Activated naive CD8-positive, alpha-beta T cell treated with anti-CD3 and anti-CD28 coated beads for 36 hours (primary cell): ENCODE measurements at regions not wholly inside any gene's neighbourhood (a gene's known extent, or its start where the extent isn't known, plus 50 kb on each side); places are given as distances from the start of the nearest gene placed in this dataset.
"Not testable (repeated sequence)": the region's sequence is repeated elsewhere in the genome, so short reads cannot be mapped to it uniquely, and the experiment has no call there.

Experiments
- DNase-seq: peaks from one replicate; pipeline ENCODE4 v3.0.0; 2021
- H3K27ac Mint-ChIP-seq: one replicate; pipeline ENCODE4 v1.8.0; 2022; ENCODE audit warnings: mild to moderate bottlenecking, moderate library complexity, mixed read lengths
- H3K27me3 Mint-ChIP-seq: one replicate; pipeline ENCODE4 v1.8.0; 2022; ENCODE audit warnings: mild to moderate bottlenecking, mixed read lengths
- H3K36me3 Mint-ChIP-seq: one replicate; pipeline ENCODE4 v1.8.0; 2021; ENCODE audit warnings: mild to moderate bottlenecking, mixed read lengths
- H3K4me1 Mint-ChIP-seq: one replicate; pipeline ENCODE4 v1.8.0; 2021; ENCODE audit warnings: mixed read lengths
- H3K4me3 Mint-ChIP-seq: one replicate; pipeline ENCODE4 v1.8.0; 2022; ENCODE audit warnings: mild to moderate bottlenecking, moderate library complexity, mixed read lengths
- H3K9me3 Mint-ChIP-seq: one replicate; pipeline ENCODE4 v1.8.0; 2022; ENCODE audit warnings: mixed read lengths

DNA sequence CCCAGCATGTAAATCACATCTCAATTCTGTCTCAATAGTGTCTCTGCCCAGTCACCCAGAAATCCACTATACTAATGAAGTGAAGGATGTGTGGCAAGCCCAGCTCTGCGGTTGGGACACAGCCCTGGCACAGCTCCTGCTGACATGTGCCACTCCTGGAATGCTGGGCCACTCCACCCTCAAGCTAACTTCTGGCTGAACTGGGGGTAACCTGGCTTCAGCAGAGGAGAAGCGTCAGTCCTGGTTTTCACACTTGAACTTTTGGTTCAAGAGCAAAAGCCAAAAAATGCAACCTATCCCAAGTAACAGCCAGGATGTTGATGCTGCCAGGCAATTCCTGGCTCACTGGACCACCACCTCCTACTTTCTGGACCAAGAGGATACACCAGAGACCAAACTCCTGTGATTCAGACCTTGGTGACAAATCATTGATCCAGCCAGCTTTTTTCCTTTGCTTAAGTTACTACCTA is 86.4 kb downstream of the ARRDC3 start:
- DNase-seq, result no peak
- H3K9me3 Mint-ChIP-seq, result no peaks in the 10 kb centered on the region
- H3K27me3 Mint-ChIP-seq, result no peaks in the 10 kb centered on the region
- peaks cover 15% of the 10 kb centered on the region for H3K4me1 Mint-ChIP-seq
- H3K36me3 Mint-ChIP-seq, result no peaks in the 10 kb centered on the region
- H3K4me3 Mint-ChIP-seq, result no peak overlapping the region
- no peak overlapping the region for H3K27ac Mint-ChIP-seq

DNA sequence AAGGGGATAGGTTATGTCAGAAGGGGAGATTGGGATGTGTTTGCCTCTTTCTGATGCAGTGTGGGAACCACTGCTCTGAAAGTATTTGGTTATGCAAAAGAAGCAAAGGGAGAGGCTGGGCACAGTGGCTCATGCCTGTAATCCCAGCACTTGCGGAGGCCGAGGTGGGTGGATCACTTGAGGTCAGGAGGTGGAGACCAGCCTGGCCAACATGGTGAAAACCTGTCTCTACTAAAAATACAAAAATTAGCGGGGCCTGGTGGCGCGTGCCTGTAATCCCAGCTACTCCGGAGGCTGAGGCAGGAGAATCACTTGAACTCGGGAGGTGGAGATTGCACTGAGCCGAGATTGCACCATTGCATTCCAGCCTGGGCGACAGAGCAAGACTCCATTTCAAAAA is 87.0 kb downstream of the ARRDC3 start:
- peaks cover 17% of the 10 kb centered on the region for H3K4me1 Mint-ChIP-seq
- not testable (repeated sequence) for H3K4me3 Mint-ChIP-seq, DNase-seq, H3K36me3 Mint-ChIP-seq, H3K9me3 Mint-ChIP-seq, H3K27ac Mint-ChIP-seq, H3K27me3 Mint-ChIP-seq

DNA sequence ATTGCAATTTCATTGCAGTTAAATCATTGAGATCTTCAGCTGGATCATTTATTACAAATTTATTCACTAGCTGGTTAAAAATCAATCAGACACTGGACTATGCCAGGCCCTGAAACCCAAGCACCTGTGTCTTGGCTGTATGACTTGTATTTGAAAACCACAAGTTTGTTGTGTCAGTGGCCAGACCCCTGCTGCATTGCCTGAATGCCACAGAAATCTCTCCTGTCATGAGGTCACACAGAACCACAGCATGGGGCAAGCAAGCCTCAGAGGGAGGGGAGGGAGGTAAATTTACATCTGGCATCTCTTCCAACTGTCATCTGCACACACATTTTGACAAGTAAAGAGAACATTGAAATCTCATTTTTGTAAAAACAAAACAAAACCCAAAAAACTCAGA is 90.0 kb downstream of the ARRDC3 start:
- Mint-ChIP-seq H3K9me3 (no peaks in the 10 kb centered on the region), H3K36me3 (no peaks in the 10 kb centered on the region), H3K4me1 (peaks cover 17% of the 10 kb centered on the region), H3K27ac (no peak overlapping the region), H3K27me3 (no peaks in the 10 kb centered on the region), H3K4me3 (no peak overlapping the region)
- DNase-seq, result no peak

DNA sequence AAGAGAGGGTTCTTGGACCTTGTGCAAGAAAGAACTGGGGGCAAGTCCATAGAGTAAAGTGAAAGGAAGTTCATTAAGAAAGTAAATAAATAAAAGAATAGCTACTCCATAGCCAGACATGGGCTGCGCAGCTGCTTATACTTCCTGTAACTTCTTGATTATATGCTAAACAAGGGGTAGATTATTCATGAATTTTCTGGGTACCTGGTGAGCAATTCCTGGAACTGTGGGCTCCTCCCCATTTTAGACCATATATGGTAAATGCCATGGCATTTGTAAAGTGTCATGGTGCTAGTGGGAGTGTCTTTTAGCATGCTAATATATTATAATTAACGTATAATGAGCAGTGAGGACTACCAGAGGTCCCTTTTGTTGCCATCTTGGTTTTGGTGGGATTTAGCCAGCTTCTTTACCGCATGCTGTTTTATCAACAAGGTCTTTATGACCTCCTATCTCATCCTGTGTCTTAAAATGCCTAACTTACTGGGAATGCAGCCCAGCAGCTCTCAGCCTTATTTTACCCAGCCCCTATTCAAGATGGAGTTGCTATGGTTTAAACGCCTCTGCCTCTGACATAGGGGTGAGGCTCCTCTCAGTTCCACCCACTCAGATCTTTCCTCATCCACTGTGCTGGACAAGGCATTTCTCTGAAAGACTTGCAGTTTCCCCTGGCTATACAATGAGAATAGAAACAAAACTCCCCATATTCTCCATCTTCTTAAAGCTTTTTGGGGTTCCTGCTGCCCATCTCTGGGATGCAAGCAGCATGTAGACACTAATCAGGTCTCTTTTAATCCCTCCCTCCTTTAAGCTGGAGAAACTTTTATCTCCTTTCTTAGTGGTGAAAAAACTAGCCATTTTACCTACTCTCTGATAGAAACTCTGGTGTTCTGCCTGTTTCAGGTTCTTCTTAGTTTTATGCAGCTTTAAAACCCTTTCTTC is 91.2 kb downstream of the ARRDC3 start:
- Mint-ChIP-seq H3K4me3 (no peak overlapping the region), H3K27me3 (no peaks in the 10 kb centered on the region), H3K9me3 (peaks cover 1% of the 10 kb centered on the region), H3K36me3 (no peaks in the 10 kb centered on the region), H3K27ac (no peak overlapping the region), H3K4me1 (peaks cover 17% of the 10 kb centered on the region)
- no peak for DNase-seq

DNA sequence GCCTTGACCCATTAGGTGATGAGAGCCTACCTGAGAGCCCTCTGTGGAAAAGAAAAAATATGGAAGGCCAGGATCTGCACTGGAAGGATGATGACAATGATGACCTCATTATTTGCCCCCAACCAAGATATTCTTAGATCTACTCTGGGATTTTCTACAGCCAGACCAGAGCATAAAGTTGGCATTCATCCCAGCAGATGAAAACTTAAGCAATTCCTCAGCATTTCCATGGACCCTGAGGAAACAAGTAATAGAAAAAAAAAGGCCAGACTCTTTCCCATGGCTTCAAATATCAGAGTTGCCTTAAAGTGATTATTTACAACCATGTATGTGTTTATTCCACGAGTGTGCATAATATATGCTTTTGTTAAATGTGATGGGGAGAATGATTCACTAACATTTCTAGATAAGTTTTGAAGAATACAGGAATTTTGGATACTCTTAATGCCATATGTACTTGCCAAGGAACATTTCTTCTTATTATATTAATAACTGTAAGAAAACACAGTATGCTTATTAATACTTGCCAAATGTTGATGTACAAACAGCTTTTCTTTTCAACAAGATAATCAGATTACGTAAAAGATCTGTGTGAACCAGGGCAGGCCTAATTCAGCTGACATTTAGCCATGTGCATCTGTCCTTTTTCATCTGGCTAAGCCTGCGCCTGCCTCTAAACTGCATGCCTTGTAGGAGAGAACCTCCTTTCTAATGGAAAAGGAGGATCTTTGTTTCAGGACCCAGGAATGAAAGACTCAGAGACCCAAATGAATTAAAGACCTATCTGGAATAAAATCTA is 94.8 kb downstream of the ARRDC3 start:
- Mint-ChIP-seq H3K4me3 (no peak overlapping the region), H3K9me3 (peaks cover 14% of the 10 kb centered on the region), H3K36me3 (no peaks in the 10 kb centered on the region), H3K27me3 (no peaks in the 10 kb centered on the region), H3K4me1 (peaks cover 16% of the 10 kb centered on the region), H3K27ac (no peak overlapping the region)
- DNase-seq, result no peak

DNA sequence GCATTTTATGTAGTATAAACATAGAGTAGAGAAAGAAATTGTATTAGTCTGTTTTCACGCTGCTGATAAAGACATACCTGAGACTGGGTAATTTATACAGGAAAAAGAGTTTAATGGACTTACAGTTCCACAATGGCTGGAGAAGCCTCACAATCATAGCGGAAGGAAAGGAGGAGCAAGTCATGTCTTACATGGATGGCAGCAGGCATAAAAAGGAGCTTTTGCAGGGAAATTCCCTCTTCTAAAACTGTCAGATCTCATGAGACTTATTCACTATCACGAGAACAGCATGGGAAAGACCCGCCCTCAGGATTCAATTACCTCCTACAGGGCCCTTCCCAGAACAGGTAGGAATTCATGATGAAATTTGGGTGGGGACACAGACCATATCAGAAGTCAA is 98.1 kb downstream of the ARRDC3 start:
- H3K27ac Mint-ChIP-seq, DNase-seq, H3K4me3 Mint-ChIP-seq, H3K27me3 Mint-ChIP-seq: not testable (repeated sequence)
- H3K36me3 Mint-ChIP-seq, result peaks cover 15% of the 10 kb centered on the region
- peaks cover 23% of the 10 kb centered on the region for H3K4me1 Mint-ChIP-seq
- peaks cover 28% of the 10 kb centered on the region for H3K9me3 Mint-ChIP-seq

DNA sequence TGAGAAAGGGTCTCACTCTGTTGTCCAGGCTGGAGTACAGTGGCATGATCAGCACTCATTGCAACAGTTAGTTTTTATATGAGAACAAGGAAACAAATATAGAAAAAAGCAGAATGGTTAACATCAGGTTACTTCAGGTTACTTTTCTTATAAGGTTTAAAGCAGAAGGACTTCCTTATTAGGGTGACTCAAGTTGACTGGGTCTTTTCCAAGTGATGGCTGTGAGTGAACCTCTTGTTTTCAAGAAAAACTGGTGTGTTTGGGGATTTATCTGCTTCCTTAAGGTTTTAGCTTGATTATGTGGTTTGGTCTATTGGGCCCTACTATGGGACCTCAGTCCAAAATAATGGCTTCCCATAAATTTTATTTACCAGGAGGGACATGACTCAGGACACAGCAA is 99.2 kb downstream of the ARRDC3 start:
- no peak overlapping the region for H3K4me3 Mint-ChIP-seq
- H3K36me3 Mint-ChIP-seq, result peaks cover 15% of the 10 kb centered on the region
- H3K4me1 Mint-ChIP-seq, result peaks cover 30% of the 10 kb centered on the region
- H3K27ac Mint-ChIP-seq, result no peak overlapping the region
- peaks cover 28% of the 10 kb centered on the region for H3K9me3 Mint-ChIP-seq
- no peak for DNase-seq
- H3K27me3 Mint-ChIP-seq, result no peaks in the 10 kb centered on the region

DNA sequence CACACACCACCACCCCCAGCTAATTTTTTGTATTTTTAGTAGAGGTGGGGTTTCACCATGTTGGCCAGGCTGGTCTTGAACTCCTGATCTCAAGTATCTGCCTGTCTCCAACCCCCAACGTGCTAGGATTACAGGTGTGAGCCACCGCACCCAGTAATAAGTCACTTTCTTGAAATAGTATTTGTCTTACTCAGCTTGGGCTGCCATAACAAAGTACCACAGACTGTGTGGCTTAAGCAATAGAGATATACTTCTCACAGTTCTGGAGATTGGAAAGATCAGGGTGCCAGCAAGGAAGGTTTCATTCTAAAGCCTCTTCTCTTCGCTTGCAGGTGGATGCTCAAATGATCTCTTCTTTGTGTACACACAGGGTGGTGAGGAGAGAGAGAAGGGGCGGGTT is 99.8 kb downstream of the ARRDC3 start:
- Mint-ChIP-seq H3K4me1 (peaks cover 30% of the 10 kb centered on the region), H3K36me3 (peaks cover 15% of the 10 kb centered on the region), H3K4me3 (no peak overlapping the region), H3K27me3 (no peaks in the 10 kb centered on the region), H3K9me3 (peaks cover 28% of the 10 kb centered on the region), H3K27ac (no peak overlapping the region)
- no peak for DNase-seq

DNA sequence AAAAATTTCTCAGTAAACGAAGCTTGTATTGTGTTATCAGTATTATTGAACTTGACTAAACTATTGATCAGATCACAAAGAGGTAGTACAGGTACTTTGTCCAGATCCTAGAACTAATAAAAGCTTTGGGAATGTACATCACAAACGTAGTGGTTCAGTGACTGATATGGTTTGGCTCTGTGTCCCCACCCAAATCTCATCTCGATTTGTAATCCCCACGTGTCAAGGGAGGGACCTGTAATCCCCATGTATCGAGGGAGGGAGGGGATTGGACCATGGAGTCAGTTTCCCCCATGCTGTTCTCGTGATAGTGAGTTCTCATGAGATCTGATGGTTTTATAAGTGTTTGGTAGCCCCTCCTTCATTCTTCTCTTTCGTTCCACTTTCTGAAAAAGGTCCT is 100.9 kb downstream of the ARRDC3 start:
- H3K4me1 Mint-ChIP-seq, result peaks cover 30% of the 10 kb centered on the region
- no peak for DNase-seq
- H3K27me3 Mint-ChIP-seq, result no peaks in the 10 kb centered on the region
- peaks cover 27% of the 10 kb centered on the region for H3K9me3 Mint-ChIP-seq
- no peak overlapping the region for H3K4me3 Mint-ChIP-seq
- peaks cover 15% of the 10 kb centered on the region for H3K36me3 Mint-ChIP-seq
- H3K27ac Mint-ChIP-seq, result no peak overlapping the region

DNA sequence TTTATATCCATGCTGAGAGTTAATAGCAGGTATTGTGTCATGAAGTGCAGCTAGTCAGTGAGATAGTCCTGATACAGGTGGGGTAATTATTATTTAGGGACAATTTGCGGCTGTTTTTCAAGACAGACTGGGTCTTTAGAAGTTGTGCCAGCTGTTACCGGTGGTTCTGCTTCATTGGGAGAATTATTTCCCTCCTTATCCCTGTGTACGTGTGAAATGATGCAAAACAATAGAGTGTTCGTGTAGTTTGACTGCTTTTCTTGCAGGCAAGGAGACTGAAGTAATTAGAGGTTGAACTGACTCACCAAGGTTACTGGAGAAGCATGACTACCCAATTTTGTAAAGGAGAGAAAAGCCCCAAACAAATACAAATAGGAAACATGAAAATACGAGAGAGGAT is 101.7 kb downstream of the ARRDC3 start:
- no peak for DNase-seq
- H3K36me3 Mint-ChIP-seq, result peaks cover 15% of the 10 kb centered on the region
- H3K9me3 Mint-ChIP-seq, result peaks cover 27% of the 10 kb centered on the region
- peak overlapping the region; percentile 71 for H3K4me3 Mint-ChIP-seq
- peak overlapping the region; percentile 92 for H3K27ac Mint-ChIP-seq
- peaks cover 30% of the 10 kb centered on the region for H3K4me1 Mint-ChIP-seq
- no peaks in the 10 kb centered on the region for H3K27me3 Mint-ChIP-seq

DNA sequence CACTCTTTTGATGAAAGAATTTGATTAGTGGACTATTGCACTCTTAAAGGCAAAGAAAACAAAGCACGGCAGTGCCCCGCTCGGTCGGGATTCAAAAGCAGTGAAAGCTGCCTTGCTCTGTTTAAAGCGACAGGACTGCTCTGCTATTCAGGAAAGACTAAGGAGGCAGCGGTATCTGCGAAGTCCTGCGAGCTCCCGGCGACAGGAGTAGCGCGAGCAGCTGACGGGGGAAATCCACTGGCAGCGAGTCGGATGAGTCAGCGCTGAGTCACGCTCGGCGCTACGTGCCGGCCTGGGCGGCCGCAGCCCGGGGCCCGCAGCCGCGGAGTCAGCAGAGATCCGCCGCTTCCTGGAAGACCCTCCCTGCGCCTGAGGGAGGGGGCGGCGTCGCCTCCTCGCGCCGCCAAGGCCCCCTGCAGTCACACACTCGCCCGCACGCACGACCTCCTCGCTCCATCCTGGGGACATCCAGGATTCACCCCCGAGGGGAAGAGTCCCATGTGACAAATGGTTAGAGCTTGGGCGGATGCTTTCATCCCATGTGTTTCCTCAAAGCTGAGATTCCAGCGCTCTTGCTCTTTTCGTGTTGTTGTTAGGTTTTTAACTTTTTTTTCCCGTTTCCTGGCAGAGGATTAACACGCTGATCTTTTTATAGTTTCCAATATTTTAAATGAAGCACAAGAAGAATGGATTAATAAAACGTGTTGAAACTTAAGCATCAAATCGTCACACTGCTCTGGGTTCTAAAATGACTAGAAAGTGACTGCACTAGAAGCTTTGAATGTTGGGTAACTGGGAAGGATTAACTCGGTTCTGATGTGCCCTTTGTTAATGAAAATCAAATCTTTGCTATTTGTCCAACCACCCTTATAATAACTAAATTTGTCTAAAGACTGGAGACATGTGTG is 102.5 kb downstream of the ARRDC3 start:
- peaks cover 30% of the 10 kb centered on the region for H3K4me1 Mint-ChIP-seq
- no peaks in the 10 kb centered on the region for H3K27me3 Mint-ChIP-seq
- peaks cover 24% of the 10 kb centered on the region for H3K9me3 Mint-ChIP-seq
- H3K4me3 Mint-ChIP-seq, result peak overlapping the region; percentile 71
- peak; percentile 93 for DNase-seq
- H3K36me3 Mint-ChIP-seq, result peaks cover 15% of the 10 kb centered on the region
- peak overlapping the region; percentile 92 for H3K27ac Mint-ChIP-seq

DNA sequence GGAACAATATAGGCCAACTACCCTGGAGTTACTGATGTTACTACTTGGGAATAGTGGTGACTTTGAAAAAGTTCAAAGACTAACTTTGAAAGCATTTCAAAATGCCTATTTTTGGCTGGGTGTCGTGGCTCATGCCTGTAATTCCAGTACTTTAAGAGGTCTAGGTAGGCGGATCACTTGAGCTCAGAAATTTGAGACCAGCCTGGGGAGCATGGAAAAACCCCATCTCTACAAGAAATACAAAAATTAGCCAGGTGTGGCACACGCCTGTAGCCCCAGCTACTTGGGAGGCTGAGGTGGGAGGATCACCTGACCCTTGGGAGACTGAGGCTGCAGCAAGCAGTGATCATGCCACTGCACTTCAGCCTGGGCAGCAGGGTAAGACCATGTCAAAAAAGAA is 105.3 kb downstream of the ARRDC3 start:
- peaks cover 32% of the 10 kb centered on the region for H3K4me1 Mint-ChIP-seq
- H3K9me3 Mint-ChIP-seq, result peaks cover 13% of the 10 kb centered on the region
- no peak overlapping the region for H3K27ac Mint-ChIP-seq
- peaks cover 15% of the 10 kb centered on the region for H3K36me3 Mint-ChIP-seq
- DNase-seq, result no peak
- H3K4me3 Mint-ChIP-seq, result no peak overlapping the region
- H3K27me3 Mint-ChIP-seq, result no peaks in the 10 kb centered on the region

DNA sequence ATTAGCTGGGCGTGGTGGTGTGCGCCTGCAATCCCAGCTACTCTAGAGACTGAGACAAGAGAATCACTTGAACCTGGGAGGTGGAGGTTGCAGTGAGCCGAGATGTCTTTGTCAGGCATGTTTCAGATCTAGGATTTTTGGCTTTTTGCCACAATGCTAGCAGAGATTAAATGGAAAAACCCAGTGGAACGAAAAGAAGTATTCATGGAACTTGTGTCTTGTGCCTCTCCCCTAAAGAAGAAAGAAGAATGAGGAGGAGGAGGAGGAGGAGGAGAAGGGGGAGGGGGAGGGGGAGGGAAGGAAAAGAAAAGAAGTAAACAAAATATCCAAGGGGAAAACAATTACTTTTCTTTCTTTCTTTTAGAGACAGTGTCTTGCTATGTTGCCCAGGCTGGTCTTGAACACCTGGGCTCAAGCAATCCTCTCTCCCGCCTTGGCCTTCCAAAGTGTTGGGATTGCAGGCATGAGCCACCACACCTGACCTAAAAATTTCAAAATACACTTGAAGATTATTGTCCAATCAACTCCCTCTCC is 106.0 kb downstream of the ARRDC3 start:
- Mint-ChIP-seq H3K4me1 (peaks cover 26% of the 10 kb centered on the region), H3K27ac (no peak overlapping the region), H3K9me3 (peaks cover 7% of the 10 kb centered on the region), H3K36me3 (peaks cover 8% of the 10 kb centered on the region), H3K4me3 (no peak overlapping the region), H3K27me3 (no peaks in the 10 kb centered on the region)
- no peak for DNase-seq

DNA sequence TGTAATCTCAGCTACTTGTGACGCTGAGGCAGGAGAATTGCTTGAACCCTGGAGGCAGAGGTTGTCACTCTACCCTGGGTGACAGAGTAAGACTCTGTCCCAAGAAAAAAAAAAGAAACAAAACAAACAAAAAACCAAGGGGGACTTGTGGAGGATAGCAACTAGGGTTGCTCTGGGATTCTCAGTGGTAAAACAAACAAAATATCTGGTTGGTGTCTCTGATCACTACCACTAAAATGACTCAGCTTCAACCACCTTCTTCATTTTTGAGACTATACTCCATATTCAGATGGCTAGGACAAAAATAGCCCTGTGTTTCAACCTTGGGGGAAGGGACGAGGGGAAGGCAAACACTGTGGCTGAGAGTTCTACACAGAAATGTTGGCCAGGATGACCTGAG is 110.3 kb downstream of the ARRDC3 start:
- no peak for DNase-seq
- peaks cover 14% of the 10 kb centered on the region for H3K4me1 Mint-ChIP-seq
- no peaks in the 10 kb centered on the region for H3K36me3 Mint-ChIP-seq
- no peaks in the 10 kb centered on the region for H3K9me3 Mint-ChIP-seq
- H3K27me3 Mint-ChIP-seq, result no peaks in the 10 kb centered on the region
- no peak overlapping the region for H3K4me3 Mint-ChIP-seq
- H3K27ac Mint-ChIP-seq, result no peak overlapping the region
